Neuronal stem cell (in vitro differentiated cells): ENCODE measurements at regions not wholly inside any gene's neighbourhood (a gene's known extent, or its start where the extent isn't known, plus 50 kb on each side); places are given as distances from the start of the nearest gene placed in this dataset.
"Not testable (repeated sequence)": the region's sequence is repeated elsewhere in the genome, so short reads cannot be mapped to it uniquely, and the experiment has no call there.

Experiments used
- DNase-seq: peaks from one replicate; pipeline ENCODE4 v3.0.0-alpha.2; 2013; ENCODE audit warnings: low spot score
- H2AFZ ChIP-seq: one replicate; pipeline ENCODE4 v1.6.1; 2013; ENCODE audit warnings: mild to moderate bottlenecking, low read length, inconsistent platforms
- H2AK5ac ChIP-seq: 2 replicates; pipeline ENCODE4 v1.6.1; 2013; ENCODE audit warnings: low read depth, mild to moderate bottlenecking, inconsistent platforms, low read length, moderate library complexity, mixed read lengths
- H2BK120ac ChIP-seq: 2 replicates; pipeline ENCODE4 v1.6.1; 2013; ENCODE audit warnings: low read depth, mild to moderate bottlenecking, inconsistent platforms, low read length, moderate library complexity, mixed read lengths
- H2BK12ac ChIP-seq: one replicate; pipeline ENCODE4 v1.6.1; 2013; ENCODE audit warnings: low read length, inconsistent platforms
- H2BK15ac ChIP-seq: 2 replicates; pipeline ENCODE4 v1.6.1; 2013; ENCODE audit warnings: mild to moderate bottlenecking, low read length, inconsistent platforms, mixed read lengths
- H2BK5ac ChIP-seq: one replicate; pipeline ENCODE4 v1.6.1; 2013; ENCODE audit warnings: inconsistent platforms, mild to moderate bottlenecking, low read length, moderate library complexity
- H3K14ac ChIP-seq: one replicate; pipeline ENCODE4 v1.6.1; 2013; ENCODE audit warnings: low read length, inconsistent platforms
- H3K18ac ChIP-seq: 2 replicates; pipeline ENCODE4 v1.6.1; 2013; ENCODE audit warnings: low read length, inconsistent platforms
- H3K23ac ChIP-seq: 2 replicates; pipeline ENCODE4 v1.6.1; 2013; ENCODE audit warnings: low read depth, mild to moderate bottlenecking, mixed read lengths, low read length, inconsistent platforms; ENCODE audit not compliant: poor library complexity
- H3K27ac ChIP-seq: replicated peaks from 3 replicates; pipeline ENCODE4 v1.5.1; 2013; ENCODE audit warnings: low read length, inconsistent platforms
- H3K27me3 ChIP-seq, 3 experiments: 2 replicates each; pipeline ENCODE4 v1.6.1; 2013; ENCODE audit warnings: low read length in 3 of 3, mild to moderate bottlenecking in 2 of 3, inconsistent platforms in 1 of 3, low read depth in 1 of 3, mixed read lengths in 1 of 3, moderate library complexity in 1 of 3; ENCODE audit not compliant: control insufficient read depth in 3 of 3, insufficient read depth in 3 of 3
- H3K36me3 ChIP-seq, 2 donors: replicated peaks in 1 of 2; 2 replicates each; pipeline ENCODE4 v1.6.1; 2013; ENCODE audit warnings: low read length in 2 of 2; ENCODE audit not compliant: control insufficient read depth in 2 of 2, insufficient read depth in 2 of 2
- H3K4ac ChIP-seq: 2 replicates; pipeline ENCODE4 v1.6.1; 2013; ENCODE audit warnings: inconsistent platforms, mild to moderate bottlenecking, low read length, moderate library complexity
- H3K4me1 ChIP-seq, 2 donors: 1 replicate in 1 of 2; 2 replicates in 1 of 2; pipeline ENCODE4 v1.6.1; 2013; ENCODE audit warnings: low read length in 2 of 2, low read depth in 1 of 2; ENCODE audit not compliant: control insufficient read depth in 2 of 2, insufficient read depth in 1 of 2
- H3K4me2 ChIP-seq: one replicate; pipeline ENCODE4 v1.6.1; 2013; ENCODE audit warnings: mild to moderate bottlenecking, low read length, inconsistent platforms; ENCODE audit not compliant: insufficient read depth, poor library complexity, severe bottlenecking
- H3K4me3 ChIP-seq, 2 donors: 2 replicates each; pipeline ENCODE4 v1.5.1; 2013; ENCODE audit warnings: low read length in 2 of 2, mild to moderate bottlenecking in 2 of 2, inconsistent platforms in 1 of 2, moderate library complexity in 1 of 2
- H3K79me1 ChIP-seq: one replicate; pipeline ENCODE4 v1.6.1; 2013; ENCODE audit warnings: low read depth, mild to moderate bottlenecking, inconsistent platforms, low read length, moderate library complexity
- H3K9ac ChIP-seq: one replicate; pipeline ENCODE4 v1.6.1; 2013; ENCODE audit warnings: mild to moderate bottlenecking, low read depth, low read length, inconsistent platforms; ENCODE audit not compliant: poor library complexity
- H3K9me3 ChIP-seq, 2 donors: replicated peaks in 1 of 2; 2 replicates each; pipeline versions ENCODE3 to v1.6.1; 2013; ENCODE audit warnings: low read length in 2 of 2, mild to moderate bottlenecking in 2 of 2, inconsistent platforms in 1 of 2, low read depth in 1 of 2, mixed read lengths in 1 of 2, moderate library complexity in 1 of 2; ENCODE audit not compliant: control insufficient read depth in 2 of 2, insufficient read depth in 1 of 2
- H4K8ac ChIP-seq: one replicate; pipeline ENCODE4 v1.6.1; 2013; ENCODE audit warnings: low read depth, mild to moderate bottlenecking, inconsistent platforms, low read length, moderate library complexity
- H4K91ac ChIP-seq: one replicate; pipeline ENCODE4 v1.6.1; 2013; ENCODE audit warnings: low read length, low read depth, mild to moderate bottlenecking, inconsistent platforms; ENCODE audit not compliant: poor library complexity
- WGBS, 2 donors: extraction: QIAGEN DNeasy Blood & Tissue Kit; methylation state at CpG; one replicate each; pipeline ENCODE4 v1.1.7; 2013; ENCODE audit warnings: missing lambda C conversion rate in 2 of 2, mixed read lengths in 1 of 2; ENCODE audit not compliant: insufficient read length in 2 of 2, insufficient replicate concordance in 1 of 2; ENCODE audit errors: extremely low coverage in 2 of 2; 5-methylcytosine and 5-hydroxymethylcytosine counted together

DNA sequence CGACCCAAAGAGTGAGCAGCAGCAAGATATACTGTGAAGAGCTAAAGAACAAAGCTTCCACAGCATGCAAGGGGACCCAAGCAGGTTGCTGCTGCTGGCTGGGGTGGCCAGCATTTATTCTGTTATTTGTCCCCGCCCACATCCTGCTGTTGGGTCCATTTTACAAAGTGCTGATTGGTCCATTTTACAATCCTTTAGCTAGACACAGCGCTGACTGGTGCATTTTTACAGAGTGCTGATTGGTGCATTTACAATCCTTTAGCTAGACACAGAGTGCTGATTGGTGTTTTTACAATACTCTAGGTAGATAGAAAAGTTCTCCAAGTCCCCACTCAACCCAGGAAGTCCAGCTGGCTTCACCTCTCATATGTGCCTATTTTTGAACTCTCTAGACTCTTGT is 596.0 kb upstream of the CNTN5 start:
- H3K18ac ChIP-seq, H3K27me3 ChIP-seq, H4K91ac ChIP-seq, DNase-seq, H3K14ac ChIP-seq, H3K27ac ChIP-seq, H2AK5ac ChIP-seq, H3K9ac ChIP-seq, H2BK15ac ChIP-seq, H3K4ac ChIP-seq, H4K8ac ChIP-seq, H3K4me3 ChIP-seq, H2BK120ac ChIP-seq, H3K9me3 ChIP-seq, H3K23ac ChIP-seq, H2AFZ ChIP-seq, H3K36me3 ChIP-seq, H3K4me2 ChIP-seq, H2BK12ac ChIP-seq, H3K79me1 ChIP-seq, H3K4me1 ChIP-seq, H2BK5ac ChIP-seq: not testable (repeated sequence)
- WGBS, 2 donors = no CpG with 5 or more reads among the region's 3 CpGs

DNA sequence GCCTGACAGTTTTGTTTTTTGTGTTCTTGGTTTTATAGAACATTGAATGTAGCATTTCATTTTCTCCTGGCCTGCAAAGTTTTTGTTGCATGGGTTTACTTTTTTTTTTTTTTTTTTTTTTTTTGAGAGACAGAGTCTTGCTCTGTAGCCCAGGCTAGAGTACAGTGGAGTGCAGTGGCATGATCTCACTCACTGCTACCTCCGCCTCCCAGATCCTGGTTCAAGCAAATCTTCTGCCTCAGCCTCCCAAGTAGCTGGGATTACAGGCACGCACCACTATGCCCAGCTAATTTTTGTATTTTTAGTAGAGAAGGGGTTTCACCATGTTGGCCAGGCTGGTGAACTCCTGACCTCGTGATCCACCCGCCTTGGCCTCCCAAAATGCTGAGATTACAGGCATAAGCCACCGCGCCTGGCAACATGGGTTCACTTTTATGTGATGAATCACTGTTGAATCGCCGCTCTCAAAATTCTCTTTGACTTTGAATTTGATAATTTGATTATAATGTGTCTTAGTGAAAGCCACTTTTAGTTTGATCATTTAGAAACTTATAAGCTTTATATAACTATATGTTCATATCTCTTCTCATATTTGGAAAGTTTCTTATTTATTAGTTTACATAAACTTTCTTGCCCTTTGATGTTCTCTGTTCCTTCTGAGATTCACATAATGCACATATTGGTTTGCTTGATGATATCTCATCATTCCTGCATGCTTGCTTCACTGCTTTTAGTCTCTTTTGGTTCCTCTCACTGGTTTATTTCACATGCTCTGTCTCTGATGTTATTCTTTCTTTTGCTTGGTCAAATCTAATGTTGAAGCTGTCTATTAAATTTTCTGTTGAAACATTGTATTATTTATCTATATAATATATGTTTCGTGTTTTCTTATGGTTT is 589.0 kb upstream of the CNTN5 start:
- no peak overlapping the region for H3K18ac ChIP-seq
- no peak overlapping the region for H3K4me2 ChIP-seq
- H4K91ac ChIP-seq = no peak overlapping the region
- no peak overlapping the region for H3K14ac ChIP-seq
- no peaks in the 10 kb centered on the region for H3K27me3 ChIP-seq
- H2BK5ac ChIP-seq = no peak overlapping the region
- H3K36me3 ChIP-seq = no peaks in the 10 kb centered on the region
- no peak overlapping the region for H3K4me3 ChIP-seq
- DNase-seq = no peak
- H3K9me3 ChIP-seq = no peaks in the 10 kb centered on the region
- no peak overlapping the region for H4K8ac ChIP-seq
- no peak overlapping the region for H2AK5ac ChIP-seq
- H2BK120ac ChIP-seq = no peak overlapping the region
- no peaks in the 10 kb centered on the region for H3K79me1 ChIP-seq
- no peak overlapping the region for H3K23ac ChIP-seq
- no peak overlapping the region for H2BK15ac ChIP-seq
- H3K4me1 ChIP-seq = no peaks in the 10 kb centered on the region
- no peak overlapping the region for H3K9ac ChIP-seq
- no peak overlapping the region for H2AFZ ChIP-seq
- no peak overlapping the region for H3K4ac ChIP-seq
- no peak overlapping the region for H2BK12ac ChIP-seq
- WGBS, 2 donors = no CpG with 5 or more reads among the region's 9 CpGs
- no peak overlapping the region for H3K27ac ChIP-seq

GRCh38 chr11:98434296-98434695 is 586.5 kb upstream of the CNTN5 start:
- no peak overlapping the region for H3K27ac ChIP-seq
- no peak overlapping the region for H2BK12ac ChIP-seq
- no peak overlapping the region for H2BK15ac ChIP-seq
- H3K4me1 ChIP-seq = no peaks in the 10 kb centered on the region
- no peak overlapping the region for H4K8ac ChIP-seq
- no peak overlapping the region for H2BK120ac ChIP-seq
- H3K4me3 ChIP-seq = no peak overlapping the region
- WGBS, 2 donors = no CpG with 5 or more reads among the region's 1 CpG
- no peaks in the 10 kb centered on the region for H3K79me1 ChIP-seq
- H3K36me3 ChIP-seq = no peaks in the 10 kb centered on the region
- H3K18ac ChIP-seq = no peak overlapping the region
- no peak overlapping the region for H3K4me2 ChIP-seq
- no peaks in the 10 kb centered on the region for H3K27me3 ChIP-seq
- H3K23ac ChIP-seq = no peak overlapping the region
- DNase-seq = no peak
- H2AFZ ChIP-seq = no peak overlapping the region
- H3K9ac ChIP-seq = no peak overlapping the region
- H3K4ac ChIP-seq = no peak overlapping the region
- no peak overlapping the region for H3K14ac ChIP-seq
- no peak overlapping the region for H2BK5ac ChIP-seq
- no peak overlapping the region for H2AK5ac ChIP-seq
- H4K91ac ChIP-seq = no peak overlapping the region
- no peaks in the 10 kb centered on the region for H3K9me3 ChIP-seq

DNA sequence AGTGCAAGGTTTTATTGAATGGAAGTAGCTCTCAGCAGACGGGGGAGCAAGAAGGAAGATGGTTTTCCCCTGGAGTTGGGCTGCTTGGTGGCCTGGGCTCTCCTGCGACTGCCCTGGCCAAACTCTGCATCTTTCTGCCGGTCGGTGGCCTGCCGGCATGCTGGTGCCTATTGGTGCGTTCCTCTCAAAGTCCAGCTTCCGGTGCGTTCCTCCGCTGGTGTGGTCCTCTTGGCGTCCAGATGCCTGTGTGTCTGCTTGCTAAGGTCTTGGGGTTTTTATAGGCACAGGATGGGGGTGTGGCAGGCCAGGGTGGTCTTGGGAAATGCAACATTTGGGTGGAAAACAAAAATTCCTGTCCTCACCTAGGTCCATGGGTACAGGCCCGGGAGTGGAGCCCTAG is 567.4 kb upstream of the CNTN5 start:
- no peak overlapping the region for H2BK120ac ChIP-seq
- H2AFZ ChIP-seq = no peak overlapping the region
- no peak overlapping the region for H3K4me3 ChIP-seq
- no peak overlapping the region for H3K23ac ChIP-seq
- no peaks in the 10 kb centered on the region for H3K4me1 ChIP-seq
- H3K4ac ChIP-seq = no peak overlapping the region
- H2BK15ac ChIP-seq = no peak overlapping the region
- no peaks in the 10 kb centered on the region for H3K36me3 ChIP-seq
- H3K27ac ChIP-seq = no peak overlapping the region
- H3K27me3 ChIP-seq = no peaks in the 10 kb centered on the region
- no peaks in the 10 kb centered on the region for H3K9me3 ChIP-seq
- H3K79me1 ChIP-seq = no peaks in the 10 kb centered on the region
- WGBS, 2 donors = no CpG with 5 or more reads among the region's 11 CpGs
- no peak overlapping the region for H2AK5ac ChIP-seq
- H2BK5ac ChIP-seq = no peak overlapping the region
- H3K18ac ChIP-seq = peak overlapping the region; percentile 27
- DNase-seq = no peak
- no peak overlapping the region for H2BK12ac ChIP-seq
- H3K14ac ChIP-seq = peak overlapping the region; percentile 31
- H4K91ac ChIP-seq = peak overlapping the region; percentile 30
- H3K9ac ChIP-seq = no peak overlapping the region
- H3K4me2 ChIP-seq = no peak overlapping the region
- no peak overlapping the region for H4K8ac ChIP-seq
